ENCODE measurements at regions not wholly inside any gene's neighbourhood (a gene's known extent, or its start where the extent isn't known, plus 50 kb on each side); places are given as distances from the start of the nearest gene placed in this dataset.

DNA sequence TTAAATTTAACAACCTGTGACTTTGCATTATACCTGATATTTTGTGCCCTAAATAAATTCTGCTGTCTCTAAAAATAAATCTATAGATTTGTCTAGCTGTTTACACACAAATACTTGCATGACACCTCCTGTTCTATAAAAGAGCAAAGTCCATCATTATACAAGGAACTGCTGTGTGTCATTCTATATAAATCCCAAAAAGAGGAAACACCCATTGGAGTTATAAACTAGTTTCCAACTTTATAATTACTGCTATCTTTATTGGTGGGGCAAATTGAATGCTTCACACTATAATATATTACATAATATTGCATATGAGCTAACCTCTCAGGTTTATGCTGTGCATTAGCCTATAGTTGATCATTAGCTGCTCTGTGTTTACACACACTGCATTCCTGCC is 504.4 kb downstream of the SATB2 start:
- H3K27ac Mint-ChIP-seq (ENCODE audit: unreplicated experiment): no peak overlapping the region

GRCh38 chr2:198950803-198951202 is 506.9 kb downstream of the SATB2 start:
- H3K27me3 Mint-ChIP-seq (ENCODE audit: low read depth): peaks cover 9% of the 10 kb centered on the region
- no peak for DNase-seq (ENCODE audit: low read depth, low spot score)
- no peaks in the 10 kb centered on the region for H3K4me1 Mint-ChIP-seq
- H3K4me3 Mint-ChIP-seq: no peak overlapping the region
- no peak overlapping the region for H3K27ac Mint-ChIP-seq (ENCODE audit: unreplicated experiment)
- H3K36me3 Mint-ChIP-seq (ENCODE audit: low read depth): no peaks in the 10 kb centered on the region
- TF ChIP-seq CTCF (conservative IDR thresholded peaks at IDR 0.05): no peak
- H3K9me3 Mint-ChIP-seq: peaks cover 2% of the 10 kb centered on the region

More for the DNA sequence above, 504.4 kb downstream of the SATB2 start:
- Mint-ChIP-seq H3K9me3 (peaks cover 2% of the 10 kb centered on the region), H3K27me3 (ENCODE audit: low read depth) (peaks cover 9% of the 10 kb centered on the region), H3K4me1 (no peaks in the 10 kb centered on the region), H3K36me3 (ENCODE audit: low read depth) (no peaks in the 10 kb centered on the region), H3K4me3 (no peak overlapping the region)
- TF ChIP-seq CTCF (conservative IDR thresholded peaks at IDR 0.05): no peak
- no peak for DNase-seq (ENCODE audit: low read depth, low spot score)

- no peak overlapping the region for H3K27ac Mint-ChIP-seq (ENCODE audit: unreplicated experiment)
- TF ChIP-seq CTCF (conservative IDR thresholded peaks at IDR 0.05): no peak
- H3K36me3 Mint-ChIP-seq (ENCODE audit: low read depth): no peaks in the 10 kb centered on the region
- H3K4me3 Mint-ChIP-seq: no peak overlapping the region
- H3K4me1 Mint-ChIP-seq: no peaks in the 10 kb centered on the region
- peaks cover 2% of the 10 kb centered on the region for H3K9me3 Mint-ChIP-seq
- no peaks in the 10 kb centered on the region for H3K27me3 Mint-ChIP-seq (ENCODE audit: low read depth)
- no peak for DNase-seq (ENCODE audit: low read depth, low spot score)
These were observed 512.2 kb downstream of the SATB2 start for GRCh38 chr2:198945496-198945895.

- H3K27ac Mint-ChIP-seq (ENCODE audit: unreplicated experiment): no peak overlapping the region
- H3K4me3 Mint-ChIP-seq: no peak overlapping the region
- TF ChIP-seq CTCF (conservative IDR thresholded peaks at IDR 0.05): peak; percentile 17
- no peaks in the 10 kb centered on the region for H3K36me3 Mint-ChIP-seq (ENCODE audit: low read depth)
- no peak for DNase-seq (ENCODE audit: low read depth, low spot score)
- H3K4me1 Mint-ChIP-seq: no peaks in the 10 kb centered on the region
- H3K27me3 Mint-ChIP-seq (ENCODE audit: low read depth): no peaks in the 10 kb centered on the region
- H3K9me3 Mint-ChIP-seq: peaks cover 3% of the 10 kb centered on the region
These were observed 527.6 kb downstream of the SATB2 start for GRCh38 chr2:198930170-198930569.

DNA sequence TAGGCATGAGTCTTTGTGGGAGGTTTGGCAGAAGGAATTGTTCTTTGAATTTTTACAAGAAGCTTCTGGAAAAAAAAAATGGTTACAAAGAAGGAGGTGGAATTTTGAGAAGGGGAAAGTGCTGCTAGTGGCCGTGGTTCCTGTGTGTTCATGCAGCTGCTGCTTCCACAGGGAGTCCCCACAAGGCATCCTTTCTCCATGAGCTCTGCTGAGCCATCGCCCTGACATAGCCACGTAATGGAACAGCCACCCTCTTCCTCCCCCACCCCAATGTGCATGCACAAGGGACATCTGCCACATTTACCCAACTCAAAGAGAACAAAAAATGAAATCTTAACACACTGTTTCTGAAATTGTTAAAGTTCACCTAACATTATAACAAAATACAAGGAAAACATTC is 529.7 kb downstream of the SATB2 start:
- no peaks in the 10 kb centered on the region for H3K27me3 Mint-ChIP-seq (ENCODE audit: low read depth)
- H3K9me3 Mint-ChIP-seq: no peaks in the 10 kb centered on the region
- H3K36me3 Mint-ChIP-seq (ENCODE audit: low read depth): no peaks in the 10 kb centered on the region
- DNase-seq (ENCODE audit: low read depth, low spot score): no peak
- no peak overlapping the region for H3K27ac Mint-ChIP-seq (ENCODE audit: unreplicated experiment)
- H3K4me1 Mint-ChIP-seq: no peaks in the 10 kb centered on the region
- no peak overlapping the region for H3K4me3 Mint-ChIP-seq
- no peak for TF ChIP-seq CTCF (conservative IDR thresholded peaks at IDR 0.05)
